Astrocyte of the cerebellum (primary cell): ENCODE measurements at regions not wholly inside any gene's neighbourhood (a gene's known extent, or its start where the extent isn't known, plus 50 kb on each side); places are given as distances from the start of the nearest gene placed in this dataset.
"Not testable (repeated sequence)": the region's sequence is repeated elsewhere in the genome, so short reads cannot be mapped to it uniquely, and the experiment has no call there.

ENCODE experiments used
- DNase-seq: peaks from one replicate; pipeline ENCODE4 v3.0.0-alpha.2; 2011; ENCODE audit warnings: low read depth
- H3K4me3 ChIP-seq: 2 replicates; pipeline ENCODE4 v1.5.1; 2011; ENCODE audit warnings: mild to moderate bottlenecking, low read depth, low read length, moderate library complexity
- in situ Hi-C: cut with HindIII; loops from 2 replicates; pipeline ENCODE4 v1.10.0; 2017; ENCODE audit warnings: low sequenced_read_pairs
- TF ChIP-seq, protein P1 (sequence below): IDR thresholded peaks from 2 replicates; pipeline ENCODE4 v1.5.1; 2012; ENCODE audit warnings: low read length, low read depth, moderate library complexity, mild to moderate bottlenecking; ENCODE audit errors: missing control alignments

DNA sequence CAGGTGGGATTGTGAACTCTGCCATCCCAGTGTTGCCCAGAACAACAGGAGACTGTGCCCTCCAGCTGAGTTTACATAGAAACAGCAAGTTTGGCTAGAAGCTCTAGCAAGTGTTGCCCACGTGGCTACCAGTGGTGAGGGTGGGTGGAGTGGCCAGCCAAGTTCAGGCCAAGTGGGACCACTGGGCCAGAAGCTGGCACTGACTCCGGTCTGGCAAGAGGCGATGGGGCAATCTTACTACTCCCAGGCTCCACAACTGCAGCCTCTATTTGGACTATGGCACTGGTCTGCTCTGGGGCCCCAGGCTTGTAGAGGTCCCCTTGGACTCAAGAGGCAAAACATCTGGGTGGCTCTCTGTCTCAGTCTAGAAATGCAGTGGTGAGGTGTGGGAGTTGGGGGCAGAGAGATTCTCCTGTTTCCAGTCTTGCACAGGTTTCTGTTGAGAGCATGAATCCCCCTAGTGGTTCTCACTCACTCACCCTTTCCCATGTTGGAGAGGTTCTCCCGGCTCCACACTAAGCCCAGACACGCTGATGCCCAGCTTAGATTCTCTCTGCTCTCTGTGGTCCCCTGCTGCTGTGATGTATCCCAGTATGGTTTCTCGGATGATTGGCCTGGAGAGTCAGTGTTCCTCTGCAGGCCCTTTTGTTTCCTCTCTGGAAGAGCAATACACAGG is 615.3 kb downstream of the PDHA2 start:
- DNase-seq = no peak
- in situ Hi-C loops = no loop called here
- no peak overlapping the region for H3K4me3 ChIP-seq
- TF ChIP-seq, protein P1, sequence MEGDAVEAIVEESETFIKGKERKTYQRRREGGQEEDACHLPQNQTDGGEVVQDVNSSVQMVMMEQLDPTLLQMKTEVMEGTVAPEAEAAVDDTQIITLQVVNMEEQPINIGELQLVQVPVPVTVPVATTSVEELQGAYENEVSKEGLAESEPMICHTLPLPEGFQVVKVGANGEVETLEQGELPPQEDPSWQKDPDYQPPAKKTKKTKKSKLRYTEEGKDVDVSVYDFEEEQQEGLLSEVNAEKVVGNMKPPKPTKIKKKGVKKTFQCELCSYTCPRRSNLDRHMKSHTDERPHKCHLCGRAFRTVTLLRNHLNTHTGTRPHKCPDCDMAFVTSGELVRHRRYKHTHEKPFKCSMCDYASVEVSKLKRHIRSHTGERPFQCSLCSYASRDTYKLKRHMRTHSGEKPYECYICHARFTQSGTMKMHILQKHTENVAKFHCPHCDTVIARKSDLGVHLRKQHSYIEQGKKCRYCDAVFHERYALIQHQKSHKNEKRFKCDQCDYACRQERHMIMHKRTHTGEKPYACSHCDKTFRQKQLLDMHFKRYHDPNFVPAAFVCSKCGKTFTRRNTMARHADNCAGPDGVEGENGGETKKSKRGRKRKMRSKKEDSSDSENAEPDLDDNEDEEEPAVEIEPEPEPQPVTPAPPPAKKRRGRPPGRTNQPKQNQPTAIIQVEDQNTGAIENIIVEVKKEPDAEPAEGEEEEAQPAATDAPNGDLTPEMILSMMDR = no peak

DNA sequence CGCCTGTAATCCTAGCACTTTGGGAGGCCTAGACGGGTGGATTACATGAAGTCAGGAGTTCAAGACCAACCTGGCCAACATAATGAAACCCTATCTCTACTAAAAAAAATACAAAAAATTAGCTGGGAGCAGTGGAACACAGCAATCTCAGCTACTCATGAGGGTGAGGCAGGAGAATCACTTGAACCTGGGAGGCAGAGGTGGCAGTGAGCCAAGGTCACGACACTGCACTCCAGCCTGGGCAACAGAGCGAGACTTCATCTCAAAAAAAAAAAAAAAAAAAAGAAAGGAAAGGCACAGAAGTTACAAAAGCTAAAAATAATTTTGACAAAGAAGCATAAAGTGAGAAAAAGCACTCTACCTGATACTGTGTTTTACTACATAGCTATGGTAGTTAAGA is 618.1 kb downstream of the PDHA2 start:
- in situ Hi-C loops, H3K4me3 ChIP-seq, DNase-seq: not testable (repeated sequence)

DNA sequence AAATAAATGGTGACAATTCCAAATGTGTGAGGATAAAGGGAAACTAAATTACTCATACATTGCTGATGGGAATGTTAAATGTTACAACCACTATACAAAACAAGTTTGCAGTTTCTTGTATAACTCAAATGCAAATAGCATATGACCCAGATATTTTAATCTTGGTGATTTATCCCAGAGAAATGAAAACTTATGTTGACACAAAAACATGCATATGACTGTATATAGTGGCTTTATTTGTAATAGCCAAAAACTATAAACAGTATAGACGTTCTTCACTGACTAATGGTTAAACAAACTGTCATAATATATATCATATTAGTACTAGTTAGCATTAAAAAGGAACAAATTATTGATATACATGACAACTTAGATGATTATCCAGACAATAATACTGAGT is 619.2 kb downstream of the PDHA2 start:
- DNase-seq = no peak
- TF ChIP-seq, protein P1 = no peak
- in situ Hi-C loops = no loop called here
- no peak overlapping the region for H3K4me3 ChIP-seq

DNA sequence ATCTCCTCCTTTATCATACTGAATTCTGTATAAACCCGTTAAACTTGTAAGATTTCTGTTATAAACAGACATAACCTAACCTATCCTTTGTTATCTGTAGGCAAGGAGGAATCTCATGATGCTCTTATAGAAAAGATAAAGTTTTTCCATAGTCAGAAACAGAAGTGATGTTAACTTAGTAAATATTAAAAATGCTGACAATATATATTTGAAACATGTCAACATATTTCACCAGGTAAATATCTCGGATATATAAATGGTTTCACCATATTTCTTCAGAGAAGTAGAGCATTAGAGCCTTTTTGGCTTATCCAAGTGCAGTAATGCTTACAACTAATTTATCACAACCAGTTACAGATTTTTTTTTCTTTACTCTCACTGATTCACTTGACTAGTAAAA is 625.9 kb downstream of the PDHA2 start:
- TF ChIP-seq, protein P1 = no peak
- DNase-seq = no peak
- no peak overlapping the region for H3K4me3 ChIP-seq
- in situ Hi-C loops = no loop called here

DNA sequence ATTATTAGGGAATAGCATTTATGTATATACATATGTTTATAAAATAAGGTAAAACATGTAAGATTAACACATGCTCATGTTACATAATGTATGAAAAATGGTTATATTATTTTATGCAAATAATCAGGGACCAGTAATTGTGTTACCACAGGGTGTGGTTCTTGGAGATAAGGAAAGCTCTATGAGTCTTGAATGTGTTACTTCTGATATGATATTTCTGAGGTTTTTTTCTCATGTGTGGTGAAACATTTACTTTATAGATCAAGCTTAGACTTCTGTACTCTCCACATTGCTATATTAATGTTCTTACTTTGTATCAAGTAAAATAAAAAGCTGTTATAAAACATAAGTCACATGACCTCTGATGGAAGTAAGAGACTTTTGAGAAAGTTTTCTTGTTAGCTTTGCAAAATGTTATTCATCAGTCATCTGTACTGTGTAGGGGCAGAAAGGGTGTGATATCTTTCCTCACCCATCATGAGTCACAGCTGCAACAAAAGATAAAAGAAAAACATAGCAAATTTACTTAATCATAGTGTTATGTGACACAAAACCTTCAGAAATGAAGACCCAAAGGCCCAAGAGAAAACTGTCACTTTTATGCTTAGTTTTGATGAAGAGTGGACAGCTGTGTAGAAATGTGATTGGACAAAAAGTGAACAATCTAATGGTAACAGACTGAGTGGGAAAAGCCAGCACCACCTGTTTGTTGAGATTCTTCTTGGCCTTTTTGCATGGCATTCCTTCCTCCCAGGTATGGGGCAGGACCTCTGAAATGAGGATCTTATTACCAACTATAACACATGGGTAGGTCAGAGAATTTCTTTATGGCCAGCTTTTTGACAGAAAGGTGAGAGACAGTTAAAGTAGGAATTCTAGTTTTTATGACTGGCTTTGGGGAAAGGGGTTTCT is 632.3 kb downstream of the PDHA2 start:
- no peak overlapping the region for H3K4me3 ChIP-seq
- TF ChIP-seq, protein P1 = no peak
- DNase-seq = no peak
- in situ Hi-C loops = no loop called here

DNA sequence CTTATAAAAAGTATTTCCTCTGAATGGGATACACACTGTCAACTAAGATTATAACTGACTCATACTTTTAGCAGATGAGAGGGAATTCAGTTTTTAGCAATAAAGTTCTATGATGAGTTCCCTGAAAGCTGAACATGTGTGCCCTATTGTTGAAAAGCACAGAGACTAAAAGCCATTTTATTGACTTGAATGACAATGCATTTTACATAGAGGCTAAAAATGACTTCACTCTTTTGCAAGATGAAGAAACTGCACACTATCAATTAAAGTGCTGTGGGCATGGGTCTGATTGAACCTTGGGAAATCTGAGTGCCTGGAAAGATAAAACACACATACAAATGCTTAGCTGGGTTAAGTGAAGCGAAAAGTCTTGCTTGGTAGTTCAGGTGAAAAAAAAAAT is 633.4 kb downstream of the PDHA2 start:
- in situ Hi-C loops = no loop called here
- H3K4me3 ChIP-seq = no peak overlapping the region
- TF ChIP-seq, protein P1 = no peak
- no peak for DNase-seq

DNA sequence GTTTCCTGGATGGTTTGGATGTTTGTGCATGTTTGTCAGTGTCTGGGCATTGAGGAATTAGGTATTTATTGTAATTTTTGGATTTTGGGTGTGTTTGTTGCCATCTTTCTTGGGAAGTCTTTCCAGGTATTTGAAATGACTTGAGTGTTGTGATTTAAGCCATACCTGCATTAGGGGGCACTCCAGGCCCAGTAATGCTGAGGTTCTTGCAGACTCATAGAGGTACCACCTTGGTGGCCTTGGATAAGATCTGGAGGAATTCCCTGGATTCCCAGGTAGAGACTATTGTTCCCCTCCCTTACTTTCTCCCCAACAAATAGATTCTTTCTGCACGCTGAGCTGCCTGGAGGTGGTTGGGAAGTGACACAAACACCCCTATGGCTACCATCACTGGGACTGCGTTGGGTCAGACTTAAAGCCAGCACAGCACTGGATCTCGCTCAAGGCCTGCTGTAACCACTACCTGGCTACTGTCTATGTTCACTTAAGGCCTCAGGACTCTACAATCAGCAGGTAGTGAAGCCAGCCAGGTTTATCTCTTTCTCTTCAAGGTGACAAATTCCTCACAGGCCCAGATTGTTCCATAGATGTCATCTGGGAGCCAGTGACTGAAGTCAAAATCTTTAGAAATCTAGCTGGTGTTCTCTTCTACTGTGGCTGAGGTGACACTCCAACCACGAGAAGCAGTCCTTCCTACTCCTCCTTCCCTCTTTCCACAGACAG is 643.6 kb downstream of the PDHA2 start:
- in situ Hi-C loops = no loop called here
- H3K4me3 ChIP-seq = no peak overlapping the region
- TF ChIP-seq, protein P1 = no peak
- DNase-seq = no peak
